MCF 10A (cell line): ENCODE measurements at regions not wholly inside any gene's neighbourhood (a gene's known extent, or its start where the extent isn't known, plus 50 kb on each side); places are given as distances from the start of the nearest gene placed in this dataset.

Experiments
- BruUV-seq: library from RNA; stranded (reverse); fragments of 400-500 nt; replicated peaks from 2 replicates; lab custom pipeline; 2021; lab: Mats Ljungman, UMichigan
- CTCF ChIA-PET: fragments of 300-600 bp; sonication (Branson Sonifier 250); formaldehyde crosslinking; extraction: SDS; loops from one replicate; lab custom pipeline; 2021; ENCODE audit warnings: antibody characterized with exemption, inconsistent platforms; lab: Yijun Ruan, JAX
- POLR2A ChIA-PET: fragments of 300-600, 350-650 bp; sonication (Branson Sonifier 250); formaldehyde crosslinking; extraction: SDS; loops from one replicate; lab custom pipeline; 2020; ENCODE audit warnings: antibody characterized with exemption, inconsistent platforms; lab: Yijun Ruan, JAX
- DNase-seq: peaks from one replicate; pipeline ENCODE4 v3.0.0-alpha.2; 2018; ENCODE audit not compliant: unreplicated experiment
- H3K27ac Mint-ChIP-seq: one replicate; pipeline ENCODE4 v1.8.0; 2022; ENCODE audit warnings: mild to moderate bottlenecking, low read depth, mixed read lengths; ENCODE audit not compliant: unreplicated experiment
- H3K27me3 Mint-ChIP-seq: one replicate; pipeline ENCODE4 v1.8.0; 2022; ENCODE audit warnings: mixed read lengths; ENCODE audit not compliant: insufficient read depth, unreplicated experiment
- H3K36me3 Mint-ChIP-seq: one replicate; pipeline ENCODE4 v1.8.0; 2022; ENCODE audit warnings: mild to moderate bottlenecking, moderate library complexity, mixed read lengths; ENCODE audit not compliant: insufficient read depth, unreplicated experiment
- H3K4me1 Mint-ChIP-seq: one replicate; pipeline ENCODE4 v1.8.0; 2022; ENCODE audit warnings: mixed read lengths; ENCODE audit not compliant: insufficient read depth, unreplicated experiment
- H3K4me3 Mint-ChIP-seq: one replicate; pipeline ENCODE4 v1.8.0; 2022; ENCODE audit warnings: mild to moderate bottlenecking, moderate library complexity, mixed read lengths; ENCODE audit not compliant: unreplicated experiment
- H3K9me3 Mint-ChIP-seq: one replicate; pipeline ENCODE4 v1.8.0; 2022; ENCODE audit warnings: mixed read lengths; ENCODE audit not compliant: unreplicated experiment
- CTCF ChIP-seq: fragments of 200-600 bp; IDR thresholded peaks from one replicate; pipeline ENCODE4 v1.8.0; 2022; ENCODE audit warnings: antibody characterized with exemption, mild to moderate bottlenecking; ENCODE audit not compliant: unreplicated experiment
- intact Hi-C: fragments of 100-400 bp; cut with micrococcal nuclease; formaldehyde crosslinking; loops from 2 replicates; pipeline ENCODE4 v1.14.1; 2022

- H3K4me1 Mint-ChIP-seq, result no peaks in the 10 kb centered on the region
- no peak for TF ChIP-seq CTCF
- H3K4me3 Mint-ChIP-seq, result no peak overlapping the region
- peaks cover 8% of the 10 kb centered on the region for H3K9me3 Mint-ChIP-seq
- H3K36me3 Mint-ChIP-seq, result no peaks in the 10 kb centered on the region
- ChIA-PET POLR2A (no interaction called here), CTCF (interaction anchor here (0.7 kb wide), 1 partner anchor 745 kb away, joined by 3 read pairs; no protein-coding TSS in a partner anchor)
- no peaks in the 10 kb centered on the region for H3K27me3 Mint-ChIP-seq
- no peak overlapping the region for H3K27ac Mint-ChIP-seq
- no peak for DNase-seq
- no TSS peak for BruUV-seq
- intact Hi-C loops, result no loop called here
Observed at GRCh38 chr2:190771726-190772125, 108.9 kb upstream of the GLS start.

- intact Hi-C loops, result loop anchor here (2.0 to 5.0 kb wide), 2 partner anchors 102 to 742 kb away; no protein-coding TSS in a partner anchor
- Mint-ChIP-seq H3K27ac (no peak overlapping the region), H3K4me1 (no peaks in the 10 kb centered on the region), H3K27me3 (no peaks in the 10 kb centered on the region), H3K9me3 (peaks cover 13% of the 10 kb centered on the region), H3K36me3 (no peaks in the 10 kb centered on the region), H3K4me3 (no peak overlapping the region)
- ChIA-PET CTCF (interaction anchor here (0.5 to 5.2 kb wide), 33 partner anchors 11 to 1005 kb away, joined by 3 to 26 read pairs (median 3); no protein-coding TSS in a partner anchor), POLR2A (interaction anchor here (0.6 kb wide), 1 partner anchor 55 kb away, joined by 3 read pairs; no protein-coding TSS in a partner anchor)
- no peak for DNase-seq
- no peak for TF ChIP-seq CTCF
- no TSS peak for BruUV-seq
Observed at GRCh38 chr2:190780594-190780993, 100.0 kb upstream of the GLS start.

GRCh38 chr2:190781604-190782198 lies 98.9 kb upstream of the GLS start:
- CTCF ChIA-PET, result interaction anchor here (0.6 to 5.2 kb wide), 26 partner anchors 10 to 1115 kb away, joined by 3 to 26 read pairs (median 4); no protein-coding TSS in a partner anchor

More at GRCh38 chr2:190781604-190782198, 98.9 kb upstream of the GLS start:
- DNase-seq, result peak; percentile 59
- Mint-ChIP-seq H3K27me3 (no peaks in the 10 kb centered on the region), H3K4me1 (no peaks in the 10 kb centered on the region), H3K36me3 (no peaks in the 10 kb centered on the region), H3K27ac (no peak overlapping the region), H3K9me3 (peaks cover 13% of the 10 kb centered on the region), H3K4me3 (no peak overlapping the region)
- peak; percentile 72 for TF ChIP-seq CTCF
- intact Hi-C loops, result loop anchor here (1.0 to 5.0 kb wide), 5 partner anchors 101 to 741 kb away; no protein-coding TSS in a partner anchor
- no TSS peak for BruUV-seq
- POLR2A ChIA-PET, result interaction anchor here (0.8 kb wide), 1 partner anchor 96 kb away, joined by 3 read pairs; no protein-coding TSS in a partner anchor
